OCI-LY1 (cell line): ENCODE measurements at regions not wholly inside any gene's neighbourhood (a gene's known extent, or its start where the extent isn't known, plus 50 kb on each side); places are given as distances from the start of the nearest gene placed in this dataset.

ENCODE experiments used
- H2AFZ ChIP-seq: fragments of 200-600 bp; sonication (generic), shearing (Covaris generic); 2 replicates; pipeline ENCODE4 v1.6.0; 2014; ENCODE audit warnings: antibody characterized with exemption, mild to moderate bottlenecking, low read length
- H3F3A ChIP-seq: fragments of 200-600 bp; sonication (generic), shearing (Covaris generic); 2 replicates; pipeline ENCODE4 v1.6.0; 2014; ENCODE audit warnings: mild to moderate bottlenecking, antibody characterized with exemption, low read length, moderate library complexity; ENCODE audit not compliant: insufficient read depth
- H3K27ac ChIP-seq: fragments of 200-600 bp; sonication (generic); 2 replicates; pipeline ENCODE4 v1.5.1; 2014; ENCODE audit warnings: low read length, mixed run types, mild to moderate bottlenecking, low read depth; ENCODE audit not compliant: poor library complexity, severe bottlenecking
- H3K27me3 ChIP-seq: fragments of 200-600 bp; sonication (generic); 2 replicates; pipeline ENCODE4 v1.6.0; 2014; ENCODE audit warnings: antibody characterized with exemption, mild to moderate bottlenecking, low read length, moderate library complexity; ENCODE audit not compliant: insufficient read depth
- H3K36me3 ChIP-seq: fragments of 200-600 bp; sonication (generic); 2 replicates; pipeline ENCODE4 v1.6.1; 2014; ENCODE audit warnings: mild to moderate bottlenecking, antibody characterized with exemption, low read length, moderate library complexity, mixed read lengths; ENCODE audit not compliant: insufficient read depth
- H3K4me1 ChIP-seq: fragments of 200-600 bp; sonication (generic); 2 replicates; pipeline ENCODE4 v1.5.1; 2014; ENCODE audit warnings: mild to moderate bottlenecking, low read length, moderate library complexity; ENCODE audit not compliant: insufficient read depth, severe bottlenecking
- H3K4me2 ChIP-seq: fragments of 200-600 bp; sonication (generic), shearing (Covaris generic); 2 replicates; pipeline ENCODE4 v1.6.1; 2014; ENCODE audit warnings: low read length
- H3K4me3 ChIP-seq: fragments of 200-600 bp; sonication (generic); 2 replicates; pipeline ENCODE4 v1.5.1; 2014; ENCODE audit warnings: low read length, low read depth, mild to moderate bottlenecking, mixed read lengths; ENCODE audit not compliant: poor library complexity, severe bottlenecking
- H3K79me2 ChIP-seq: fragments of 200-600 bp; shearing (Covaris generic); 2 replicates; pipeline ENCODE4 v1.6.1; 2016; ENCODE audit warnings: mixed run types, low read length, mixed read lengths; ENCODE audit not compliant: insufficient read depth
- H3K9ac ChIP-seq: fragments of 200-600 bp; sonication (generic), shearing (Covaris generic); 2 replicates; pipeline ENCODE4 v1.6.1; 2014; ENCODE audit warnings: mild to moderate bottlenecking, low read length, mixed read lengths
- H3K9me2 ChIP-seq: fragments of 200-600 bp; sonication (generic), shearing (Covaris generic); 2 replicates; pipeline ENCODE4 v1.6.1; 2014; ENCODE audit warnings: low read depth, mild to moderate bottlenecking, low read length, mixed read lengths
- H3K9me3 ChIP-seq: fragments of 200-600 bp; shearing (Covaris generic); 2 replicates; pipeline ENCODE4 v1.6.1; 2014; ENCODE audit warnings: low read length, mixed read lengths
- H4K20me1 ChIP-seq: fragments of 200-600 bp; sonication (generic), shearing (Covaris generic); 2 replicates; pipeline ENCODE4 v1.6.0; 2016; ENCODE audit warnings: mild to moderate bottlenecking, low read length; ENCODE audit not compliant: insufficient read depth
- CTCF ChIP-seq: fragments of 200-600 bp; sonication (generic), shearing (Covaris generic); IDR thresholded peaks from 2 replicates; pipeline ENCODE4 v1.5.1; 2017; ENCODE audit warnings: mild to moderate bottlenecking, antibody characterized with exemption, low read length, moderate library complexity, mixed read lengths
- EZH2 ChIP-seq: fragments of 200-600 bp; sonication (generic), shearing (Covaris generic); IDR thresholded peaks from 2 replicates; pipeline ENCODE4 v1.8.0; 2017; ENCODE audit warnings: borderline replicate concordance, mixed run types, mild to moderate bottlenecking, antibody characterized with exemption, low read length, moderate library complexity, mixed read lengths

GRCh38 chr13:88937384-88937783 lies 1266.2 kb downstream of the SLITRK5 start:
- no peak overlapping the region for H2AFZ ChIP-seq
- no peaks in the 10 kb centered on the region for H3K4me1 ChIP-seq
- H3K9me2 ChIP-seq, result no peaks in the 10 kb centered on the region
- H3K9me3 ChIP-seq, result no peaks in the 10 kb centered on the region
- no peak overlapping the region for H3K4me2 ChIP-seq
- H3K79me2 ChIP-seq, result no peaks in the 10 kb centered on the region
- H4K20me1 ChIP-seq, result no peaks in the 10 kb centered on the region
- no peak overlapping the region for H3K4me3 ChIP-seq
- no peaks in the 10 kb centered on the region for H3K27me3 ChIP-seq
- H3K36me3 ChIP-seq, result no peaks in the 10 kb centered on the region
- TF ChIP-seq CTCF (no peak), EZH2 (no peak)
- H3K9ac ChIP-seq, result no peak overlapping the region
- H3K27ac ChIP-seq, result no peak overlapping the region
- H3F3A ChIP-seq, result no peaks in the 10 kb centered on the region

- Histone ChIP-seq H3F3A (no peaks in the 10 kb centered on the region), H2AFZ (no peak overlapping the region), H3K9me3 (no peaks in the 10 kb centered on the region), H3K9ac (no peak overlapping the region), H3K36me3 (no peaks in the 10 kb centered on the region), H3K79me2 (no peaks in the 10 kb centered on the region), H3K27ac (no peak overlapping the region), H4K20me1 (no peaks in the 10 kb centered on the region), H3K4me2 (no peak overlapping the region), H3K4me1 (no peaks in the 10 kb centered on the region), H3K27me3 (no peaks in the 10 kb centered on the region), H3K4me3 (no peak overlapping the region), H3K9me2 (no peaks in the 10 kb centered on the region)
- TF ChIP-seq CTCF, result no peak
- TF ChIP-seq EZH2, result no peak
These were observed 1274.6 kb downstream of the SLITRK5 start for GRCh38 chr13:88945793-88946192.

- H3K27me3 ChIP-seq, result no peaks in the 10 kb centered on the region
- no peaks in the 10 kb centered on the region for H3K4me1 ChIP-seq
- H3K9ac ChIP-seq, result no peak overlapping the region
- no peaks in the 10 kb centered on the region for H3K9me2 ChIP-seq
- TF ChIP-seq CTCF, result no peak
- TF ChIP-seq EZH2, result no peak
- no peaks in the 10 kb centered on the region for H3F3A ChIP-seq
- H3K79me2 ChIP-seq, result no peaks in the 10 kb centered on the region
- H2AFZ ChIP-seq, result no peak overlapping the region
- H3K27ac ChIP-seq, result no peak overlapping the region
- H3K4me3 ChIP-seq, result no peak overlapping the region
- H3K9me3 ChIP-seq, result no peaks in the 10 kb centered on the region
- no peaks in the 10 kb centered on the region for H4K20me1 ChIP-seq
- H3K36me3 ChIP-seq, result no peaks in the 10 kb centered on the region
- H3K4me2 ChIP-seq, result no peak overlapping the region
These were observed 1277.3 kb downstream of the SLITRK5 start for GRCh38 chr13:88948501-88948900.
